GM12878 (cell line): ENCODE measurements at regions not wholly inside any gene's neighbourhood (a gene's known extent, or its start where the extent isn't known, plus 50 kb on each side); places are given as distances from the start of the nearest gene placed in this dataset.
"Not testable (repeated sequence)": the region's sequence is repeated elsewhere in the genome, so short reads cannot be mapped to it uniquely, and the experiment has no call there.

Experiments
- CEBPB ChIP-seq, 2 experiments: fragments of 150-350 bp in 1 of 2; IDR thresholded peaks; 2 replicates each; pipeline ENCODE4 v1.6.1; 2012 to 2014; ENCODE audit warnings: low read depth in 2 of 2, low read length in 2 of 2, borderline replicate concordance in 1 of 2, inconsistent platforms in 1 of 2
- CHD1 ChIP-seq: IDR thresholded peaks from 2 replicates; pipeline ENCODE4 v1.6.1; 2012; ENCODE audit warnings: low read depth, low read length, improper control_type of control experiment
- EZH2 ChIP-seq: IDR thresholded peaks from 2 replicates; pipeline ENCODE4 v1.6.1; 2012; ENCODE audit warnings: low read depth, mild to moderate bottlenecking, control low read depth, inconsistent platforms, low read length, borderline replicate concordance; ENCODE audit not compliant: control insufficient read depth
- POLR2A ChIP-seq: IDR thresholded peaks from 2 replicates; pipeline ENCODE4 v1.6.1; 2011; ENCODE audit warnings: low read depth, mild to moderate bottlenecking, low read length
- POLR2AphosphoS5 ChIP-seq: IDR thresholded peaks from 2 replicates; pipeline ENCODE4 v1.6.1; 2011; ENCODE audit warnings: mild to moderate bottlenecking, low read length, inconsistent platforms
- POU2F2 ChIP-seq: IDR thresholded peaks from 3 replicates; pipeline ENCODE4 v1.6.1; 2011; ENCODE audit warnings: low read depth, mild to moderate bottlenecking, low read length, borderline replicate concordance
- RCOR1 ChIP-seq: conservative IDR thresholded peaks from 2 replicates; pipeline ENCODE4 v1.6.1; 2012; ENCODE audit warnings: low read depth, low read length, improper control_type of control experiment
- SIX5 ChIP-seq: IDR thresholded peaks from 2 replicates; pipeline ENCODE4 v1.6.1; 2011; ENCODE audit warnings: mild to moderate bottlenecking, low read depth, low read length, moderate library complexity; ENCODE audit not compliant: severe bottlenecking
- SMAD1 ChIP-seq: fragments of 450-650 bp; IDR thresholded peaks from 2 replicates; pipeline ENCODE4 v1.6.1; 2018; ENCODE audit warnings: mild to moderate bottlenecking, low read depth; ENCODE audit not compliant: partially characterized antibody
- ZNF384 ChIP-seq: IDR thresholded peaks from 2 replicates; pipeline ENCODE4 v1.6.1; 2012; ENCODE audit warnings: low read depth, mild to moderate bottlenecking, low read length, improper control_type of control experiment, borderline replicate concordance
- TF ChIP-seq, protein P1 (sequence below): IDR thresholded peaks from 2 replicates; pipeline ENCODE4 v1.6.1; 2012; ENCODE audit warnings: low read depth, low read length, improper control_type of control experiment
- TF ChIP-seq, protein P2 (sequence below), 3 experiments: IDR thresholded peaks in 2 of 3; conservative IDR thresholded peaks in 1 of 3; 2 replicates each; pipeline ENCODE4 v1.5.1; 2011; ENCODE audit warnings: low read depth in 3 of 3, low read length in 3 of 3, mild to moderate bottlenecking in 3 of 3, control low read depth in 2 of 3, moderate library complexity in 2 of 3, inconsistent platforms in 1 of 3, mixed read lengths in 1 of 3; ENCODE audit not compliant: control insufficient read depth in 2 of 3, insufficient read depth in 1 of 3; ENCODE audit errors: extremely low read depth in 1 of 3

DNA sequence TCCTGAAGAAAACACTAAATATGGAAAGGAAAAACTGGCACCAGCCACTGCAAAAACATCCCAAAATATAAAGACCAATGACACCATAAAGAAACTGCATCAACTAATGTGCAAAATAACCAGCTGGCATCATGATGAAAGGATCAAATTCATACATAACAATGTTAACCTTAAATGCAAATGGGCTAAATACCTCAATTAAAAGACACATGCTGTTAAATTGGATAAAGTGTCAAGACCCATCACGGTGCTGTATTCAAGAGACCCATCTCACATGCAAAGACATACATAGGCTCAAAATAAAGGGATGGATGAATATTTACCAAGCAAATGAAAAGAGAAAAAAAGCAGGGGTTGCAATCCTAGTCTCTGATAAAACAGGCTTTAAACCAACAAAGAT is 231.9 kb downstream of the RPRM start:
- not testable (repeated sequence) for TF ChIP-seq POLR2A; EZH2; RCOR1; CEBPB (IDR thresholded peaks at IDR 0.05; ENCODE audit: borderline replicate concordance in 1 of 2, low read depth in 2 of 2, low read length in 2 of 2); SMAD1; CHD1; ZNF384; SIX5; POU2F2; POLR2AphosphoS5
- TF ChIP-seq, protein P1, sequence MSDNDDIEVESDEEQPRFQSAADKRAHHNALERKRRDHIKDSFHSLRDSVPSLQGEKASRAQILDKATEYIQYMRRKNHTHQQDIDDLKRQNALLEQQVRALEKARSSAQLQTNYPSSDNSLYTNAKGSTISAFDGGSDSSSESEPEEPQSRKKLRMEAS = not testable (repeated sequence)
- TF ChIP-seq, protein P2, sequence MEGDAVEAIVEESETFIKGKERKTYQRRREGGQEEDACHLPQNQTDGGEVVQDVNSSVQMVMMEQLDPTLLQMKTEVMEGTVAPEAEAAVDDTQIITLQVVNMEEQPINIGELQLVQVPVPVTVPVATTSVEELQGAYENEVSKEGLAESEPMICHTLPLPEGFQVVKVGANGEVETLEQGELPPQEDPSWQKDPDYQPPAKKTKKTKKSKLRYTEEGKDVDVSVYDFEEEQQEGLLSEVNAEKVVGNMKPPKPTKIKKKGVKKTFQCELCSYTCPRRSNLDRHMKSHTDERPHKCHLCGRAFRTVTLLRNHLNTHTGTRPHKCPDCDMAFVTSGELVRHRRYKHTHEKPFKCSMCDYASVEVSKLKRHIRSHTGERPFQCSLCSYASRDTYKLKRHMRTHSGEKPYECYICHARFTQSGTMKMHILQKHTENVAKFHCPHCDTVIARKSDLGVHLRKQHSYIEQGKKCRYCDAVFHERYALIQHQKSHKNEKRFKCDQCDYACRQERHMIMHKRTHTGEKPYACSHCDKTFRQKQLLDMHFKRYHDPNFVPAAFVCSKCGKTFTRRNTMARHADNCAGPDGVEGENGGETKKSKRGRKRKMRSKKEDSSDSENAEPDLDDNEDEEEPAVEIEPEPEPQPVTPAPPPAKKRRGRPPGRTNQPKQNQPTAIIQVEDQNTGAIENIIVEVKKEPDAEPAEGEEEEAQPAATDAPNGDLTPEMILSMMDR (IDR thresholded peaks at IDR 0.05 in 2 of 3, conservative IDR thresholded peaks at IDR 0.05 in 1 of 3; ENCODE audit: control insufficient read depth in 2 of 3, extremely low read depth in 1 of 3, insufficient read depth in 1 of 3, low read depth in 3 of 3, low read length in 3 of 3) = not testable (repeated sequence)
